ENCODE measurements at regions not wholly inside any gene's neighbourhood (a gene's known extent, or its start where the extent isn't known, plus 50 kb on each side); places are given as distances from the start of the nearest gene placed in this dataset.

GRCh38 chrX:25721564-25721963 lies 416.6 kb upstream of the MAGEB18 start:
- Histone ChIP-seq H3K36me3 (ENCODE audit: control insufficient read depth in 2 of 4, insufficient read depth in 4 of 4, low read length in 3 of 4) (no peaks in the 10 kb centered on the region), H3K27me3 (replicated peaks in 1 of 4; ENCODE audit: control insufficient read depth in 3 of 4, extremely low read depth in 1 of 4, insufficient read depth in 3 of 4, low read length in 3 of 4) (no peaks in the 10 kb centered on the region), H2BK120ac (replicated peaks; ENCODE audit: low read depth, low read length) (no peak overlapping the region), H4K20me1 (replicated peaks in 1 of 2; ENCODE audit: control insufficient read depth in 1 of 2, insufficient read depth in 2 of 2, low read length in 2 of 2) (no peaks in the 10 kb centered on the region), H3K9me3 (ENCODE audit: insufficient read depth in 2 of 2, low read depth in 1 of 2, low read length in 1 of 2) (no peaks in the 10 kb centered on the region), H3K27ac (ENCODE audit: low read depth, low read length) (no peak overlapping the region), H2AK5ac (ENCODE audit: low read depth, low read length) (no peak overlapping the region), H2AFZ (ENCODE audit: low read length) (no peak overlapping the region), H3K23ac (ENCODE audit: insufficient read length) (no peak overlapping the region), H2BK12ac (ENCODE audit: low read depth, low read length) (no peak overlapping the region), H3K9ac (replicated peaks in 1 of 4; ENCODE audit: extremely low read depth in 1 of 4, low read depth in 3 of 4, low read length in 3 of 4) (no peak overlapping the region), H3K4ac (replicated peaks; ENCODE audit: insufficient read length, low read depth, low read length) (no peak overlapping the region), H3K56ac (replicated peaks; ENCODE audit: insufficient read length, low read depth, low read length) (no peak overlapping the region), H4K91ac (replicated peaks; ENCODE audit: insufficient read length, low read length) (no peak overlapping the region), H2BK15ac (ENCODE audit: low read length) (no peak overlapping the region), H3K4me2 (ENCODE audit: insufficient read depth in 1 of 2, low read depth in 2 of 2, low read length in 2 of 2) (no peak overlapping the region), H3K14ac (ENCODE audit: insufficient read length) (no peak overlapping the region), H4K8ac (ENCODE audit: extremely low read depth, insufficient read depth, low read length) (no peak overlapping the region), H3K79me2 (ENCODE audit: control insufficient read depth in 1 of 2, insufficient read depth in 2 of 2, low read length in 2 of 2) (no peaks in the 10 kb centered on the region), H3K4me1 (replicated peaks in 1 of 4; ENCODE audit: control insufficient read depth in 3 of 4, insufficient read depth in 4 of 4, low read length in 3 of 4) (no peaks in the 10 kb centered on the region), H3K18ac (ENCODE audit: extremely low read depth, low read length) (no peak overlapping the region), H3K79me1 (ENCODE audit: low read depth, low read length) (no peaks in the 10 kb centered on the region), H4K5ac (ENCODE audit: insufficient read length, low read depth, low read length) (no peak overlapping the region), H2BK20ac (ENCODE audit: low read length) (no peak overlapping the region), H3K23me2 (ENCODE audit: low read depth, low read length) (no peaks in the 10 kb centered on the region), H3K4me3 (ENCODE audit: extremely low read depth in 1 of 4, insufficient read depth in 2 of 4, low read depth in 3 of 4, low read length in 4 of 4) (no peak overlapping the region), H2BK5ac (ENCODE audit: low read depth, low read length) (no peak overlapping the region)
- POLR2A ChIA-PET (ENCODE audit: partially characterized antibody), result no interaction called here
- no peak for DNase-seq (ENCODE audit: low read depth in 1 of 2, low spot score in 2 of 2)
- no peak for FAIRE-seq
- CTCF ChIA-PET (ENCODE audit: partially characterized antibody), result interaction anchor here (1.1 kb wide), 1 partner anchor 12 kb away, joined by 7 read pairs; no protein-coding TSS in a partner anchor
- TF ChIP-seq EZH2 (IDR thresholded peaks at IDR 0.05; ENCODE audit: low read depth, low read length, severe bottlenecking) (no peak), CTCF (IDR thresholded peaks at IDR 0.05; ENCODE audit: control extremely low read depth in 1 of 3, insufficient read depth in 1 of 3, low read depth in 1 of 3, low read length in 3 of 3) (peak in 2 of 3 experiments; percentile 8 to 20; a peak in 2 of 4 replicates), PHF8 (conservative IDR thresholded peaks at IDR 0.05; ENCODE audit: low read depth, low read length) (no peak), RAD21 (IDR thresholded peaks at IDR 0.05 in 1 of 2, conservative IDR thresholded peaks at IDR 0.05 in 1 of 2; ENCODE audit: low read depth in 2 of 2, low read length in 2 of 2) (peak; percentile 57 to 58), POU5F1 (IDR thresholded peaks at IDR 0.05; ENCODE audit: low read depth, low read length) (no peak)
- 25% methylated on average over 1 of the region's 2 CpGs; no CpG with 5 or more reads in 1 of the 2 experiments for WGBS, 2 experiments (ENCODE audit: extremely low coverage in 1 of 2, insufficient coverage in 1 of 2, insufficient read length in 1 of 2, insufficient replicate concordance in 2 of 2, low coverage in 1 of 2, low lambda C conversion rate in 2 of 2, missing lambda C conversion rate in 1 of 2)
